ENCODE measurements at regions not wholly inside any gene's neighbourhood (a gene's known extent, or its start where the extent isn't known, plus 50 kb on each side); places are given as distances from the start of the nearest gene placed in this dataset.

DNA sequence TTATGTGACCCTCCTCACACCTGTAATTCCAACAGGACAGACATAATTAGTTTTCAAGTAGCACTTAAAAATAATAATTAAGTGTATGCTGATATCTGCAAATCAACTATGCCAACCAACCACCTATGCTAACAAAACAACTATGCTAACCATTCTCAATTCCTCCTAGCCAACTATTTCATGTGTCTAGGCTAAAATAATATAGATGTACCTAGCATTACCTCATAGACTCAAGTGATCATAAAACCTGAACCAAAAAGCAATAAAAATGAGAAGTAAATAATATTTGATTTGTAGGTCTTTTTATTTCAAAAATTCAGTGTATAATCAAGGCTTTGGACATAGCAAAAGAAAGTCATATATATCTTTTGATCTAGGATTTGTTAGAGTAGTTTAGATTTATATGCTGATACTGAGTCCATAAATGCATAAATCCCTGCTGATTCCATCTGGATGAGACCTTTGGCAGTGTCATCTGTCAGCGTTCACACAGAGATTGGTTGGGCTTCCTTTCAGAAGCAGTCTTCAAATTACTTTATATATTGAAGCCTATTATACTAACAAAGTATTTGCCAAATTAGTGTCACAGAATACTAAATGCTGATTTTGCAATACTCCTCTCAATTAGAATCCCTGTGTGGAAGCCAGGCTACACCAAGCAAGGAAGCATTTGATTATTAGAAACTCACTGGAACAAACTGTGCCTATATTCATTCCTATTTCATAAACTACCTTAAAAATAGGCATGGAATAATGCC lies 101.4 kb upstream of the PPM1H start:
- TF ChIP-seq, protein P1, sequence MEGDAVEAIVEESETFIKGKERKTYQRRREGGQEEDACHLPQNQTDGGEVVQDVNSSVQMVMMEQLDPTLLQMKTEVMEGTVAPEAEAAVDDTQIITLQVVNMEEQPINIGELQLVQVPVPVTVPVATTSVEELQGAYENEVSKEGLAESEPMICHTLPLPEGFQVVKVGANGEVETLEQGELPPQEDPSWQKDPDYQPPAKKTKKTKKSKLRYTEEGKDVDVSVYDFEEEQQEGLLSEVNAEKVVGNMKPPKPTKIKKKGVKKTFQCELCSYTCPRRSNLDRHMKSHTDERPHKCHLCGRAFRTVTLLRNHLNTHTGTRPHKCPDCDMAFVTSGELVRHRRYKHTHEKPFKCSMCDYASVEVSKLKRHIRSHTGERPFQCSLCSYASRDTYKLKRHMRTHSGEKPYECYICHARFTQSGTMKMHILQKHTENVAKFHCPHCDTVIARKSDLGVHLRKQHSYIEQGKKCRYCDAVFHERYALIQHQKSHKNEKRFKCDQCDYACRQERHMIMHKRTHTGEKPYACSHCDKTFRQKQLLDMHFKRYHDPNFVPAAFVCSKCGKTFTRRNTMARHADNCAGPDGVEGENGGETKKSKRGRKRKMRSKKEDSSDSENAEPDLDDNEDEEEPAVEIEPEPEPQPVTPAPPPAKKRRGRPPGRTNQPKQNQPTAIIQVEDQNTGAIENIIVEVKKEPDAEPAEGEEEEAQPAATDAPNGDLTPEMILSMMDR (conservative IDR thresholded peaks at IDR 0.05; ENCODE audit: low read depth, low read length): no peak
- TF ChIP-seq EZH2 (IDR thresholded peaks at IDR 0.05; ENCODE audit: low read length, unreplicated experiment): no peak
- TF ChIP-seq EZH2phosphoT487 (IDR thresholded peaks at IDR 0.05; ENCODE audit: borderline replicate concordance, low read length): no peak

Data from PC-3 (cell line).